ENCODE measurements at regions not wholly inside any gene's neighbourhood (a gene's known extent, or its start where the extent isn't known, plus 50 kb on each side); places are given as distances from the start of the nearest gene placed in this dataset.

GRCh38 chr10:6739530-6740174, 159.6 kb upstream of the PRKCQ start:
- no peaks in the 10 kb centered on the region for H3K9me3 Mint-ChIP-seq
- TF ChIP-seq CTCF (IDR thresholded peaks at IDR 0.05), result no peak
- H3K27ac Mint-ChIP-seq, result no peak overlapping the region
- H3K36me3 Mint-ChIP-seq (ENCODE audit: low read depth), result no peaks in the 10 kb centered on the region
- H3K27me3 Mint-ChIP-seq (ENCODE audit: low read depth, poor library complexity), result peaks cover 3% of the 10 kb centered on the region
- DNase-seq, result no peak
- no peak overlapping the region for H3K4me3 Mint-ChIP-seq
- H3K4me1 Mint-ChIP-seq, result peaks cover 58% of the 10 kb centered on the region

- TF ChIP-seq CTCF (IDR thresholded peaks at IDR 0.05), result no peak
- H3K4me1 Mint-ChIP-seq, result peaks cover 55% of the 10 kb centered on the region
- peak; percentile 21 for DNase-seq
- H3K9me3 Mint-ChIP-seq, result no peaks in the 10 kb centered on the region
- H3K27ac Mint-ChIP-seq, result no peak overlapping the region
- H3K36me3 Mint-ChIP-seq (ENCODE audit: low read depth), result no peaks in the 10 kb centered on the region
- peaks cover 11% of the 10 kb centered on the region for H3K27me3 Mint-ChIP-seq (ENCODE audit: low read depth, poor library complexity)
- peak overlapping the region; percentile 18 for H3K4me3 Mint-ChIP-seq
Measured at GRCh38 chr10:6738112-6738768, 158.2 kb upstream of the PRKCQ start.

- H3K27me3 Mint-ChIP-seq (ENCODE audit: low read depth, poor library complexity), result peaks cover 15% of the 10 kb centered on the region
- H3K27ac Mint-ChIP-seq, result no peak overlapping the region
- peaks cover 53% of the 10 kb centered on the region for H3K4me1 Mint-ChIP-seq
- H3K4me3 Mint-ChIP-seq, result no peak overlapping the region
- TF ChIP-seq CTCF (IDR thresholded peaks at IDR 0.05), result no peak
- no peaks in the 10 kb centered on the region for H3K9me3 Mint-ChIP-seq
- H3K36me3 Mint-ChIP-seq (ENCODE audit: low read depth), result no peaks in the 10 kb centered on the region
- DNase-seq, result no peak
Measured at GRCh38 chr10:6737758-6738111, 157.7 kb upstream of the PRKCQ start.

GRCh38 chr10:6737080-6737641, 157.1 kb upstream of the PRKCQ start:
- no peak overlapping the region for H3K4me3 Mint-ChIP-seq
- no peak overlapping the region for H3K27ac Mint-ChIP-seq
- no peaks in the 10 kb centered on the region for H3K9me3 Mint-ChIP-seq
- DNase-seq, result peak; percentile 14
- peaks cover 53% of the 10 kb centered on the region for H3K4me1 Mint-ChIP-seq
- TF ChIP-seq CTCF (IDR thresholded peaks at IDR 0.05), result no peak
- H3K36me3 Mint-ChIP-seq (ENCODE audit: low read depth), result no peaks in the 10 kb centered on the region
- H3K27me3 Mint-ChIP-seq (ENCODE audit: low read depth, poor library complexity), result peaks cover 15% of the 10 kb centered on the region

- peaks cover 23% of the 10 kb centered on the region for H3K27me3 Mint-ChIP-seq (ENCODE audit: low read depth, poor library complexity)
- H3K27ac Mint-ChIP-seq, result no peak overlapping the region
- peaks cover 48% of the 10 kb centered on the region for H3K4me1 Mint-ChIP-seq
- no peak for DNase-seq
- no peaks in the 10 kb centered on the region for H3K9me3 Mint-ChIP-seq
- H3K36me3 Mint-ChIP-seq (ENCODE audit: low read depth), result no peaks in the 10 kb centered on the region
- no peak for TF ChIP-seq CTCF (IDR thresholded peaks at IDR 0.05)
- H3K4me3 Mint-ChIP-seq, result no peak overlapping the region
Measured at GRCh38 chr10:6734286-6734685, 154.2 kb upstream of the PRKCQ start.

All from nephron progenitor cell (in vitro differentiated cells).